Osteocyte (in vitro differentiated cells): ENCODE measurements at regions not wholly inside any gene's neighbourhood (a gene's known extent, or its start where the extent isn't known, plus 50 kb on each side); places are given as distances from the start of the nearest gene placed in this dataset.

Experiments used
- DNase-seq: peaks from one replicate; pipeline ENCODE4 v3.0.0; 2021; ENCODE audit warnings: mixed read lengths; ENCODE audit not compliant: unreplicated experiment; ENCODE audit errors: extremely low spot score
- H3K27ac Mint-ChIP-seq: one replicate; pipeline ENCODE4 v1.8.0; 2021; ENCODE audit warnings: mild to moderate bottlenecking, mixed read lengths; ENCODE audit not compliant: unreplicated experiment
- H3K27me3 Mint-ChIP-seq: one replicate; pipeline ENCODE4 v1.8.0; 2021; ENCODE audit warnings: mixed read lengths; ENCODE audit not compliant: unreplicated experiment
- H3K36me3 Mint-ChIP-seq: one replicate; pipeline ENCODE4 v1.8.0; 2021; ENCODE audit warnings: mixed read lengths; ENCODE audit not compliant: unreplicated experiment
- H3K4me1 Mint-ChIP-seq: one replicate; pipeline ENCODE4 v1.8.0; 2021; ENCODE audit warnings: mixed read lengths; ENCODE audit not compliant: unreplicated experiment
- H3K4me3 Mint-ChIP-seq: one replicate; pipeline ENCODE4 v1.8.0; 2021; ENCODE audit warnings: mild to moderate bottlenecking, moderate library complexity, mixed read lengths; ENCODE audit not compliant: unreplicated experiment
- H3K9me3 Mint-ChIP-seq: one replicate; pipeline ENCODE4 v1.8.0; 2021; ENCODE audit warnings: mixed read lengths; ENCODE audit not compliant: unreplicated experiment
- CTCF ChIP-seq: fragments of 200-600 bp; sonication (generic); IDR thresholded peaks from 2 replicates; pipeline ENCODE4 v1.5.0; 2021; ENCODE audit warnings: antibody characterized with exemption, mild to moderate bottlenecking, moderate library complexity

GRCh38 chr12:105721891-105722290 lies 391.4 kb downstream of the C12orf75 start:
- Mint-ChIP-seq H3K27me3 (peaks cover 2% of the 10 kb centered on the region), H3K9me3 (no peaks in the 10 kb centered on the region), H3K36me3 (no peaks in the 10 kb centered on the region), H3K4me1 (peaks cover 10% of the 10 kb centered on the region), H3K4me3 (no peak overlapping the region), H3K27ac (no peak overlapping the region)
- no peak for TF ChIP-seq CTCF
- DNase-seq = no peak

DNA sequence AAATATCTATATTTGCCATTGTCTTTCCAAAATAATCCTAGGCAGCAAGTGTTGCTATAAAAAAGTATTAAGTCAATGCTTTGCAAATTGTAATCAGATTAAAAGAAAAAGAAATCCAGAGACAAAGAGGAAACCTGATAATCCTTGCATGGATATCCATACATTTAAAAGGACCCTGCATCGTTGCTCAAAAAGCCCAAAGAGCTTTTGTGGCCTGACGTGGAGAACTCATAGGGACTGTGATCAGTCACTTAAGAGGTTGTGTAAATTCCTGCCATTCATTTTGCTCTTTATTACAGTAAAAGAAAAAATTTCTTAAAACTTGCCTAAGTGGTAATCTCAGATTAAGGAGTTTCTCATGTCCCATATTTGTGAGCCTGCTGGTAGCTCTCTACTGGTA lies 392.6 kb downstream of the C12orf75 start:
- Mint-ChIP-seq H3K9me3 (no peaks in the 10 kb centered on the region), H3K27ac (no peak overlapping the region), H3K4me1 (peaks cover 10% of the 10 kb centered on the region), H3K36me3 (no peaks in the 10 kb centered on the region), H3K4me3 (no peak overlapping the region), H3K27me3 (no peaks in the 10 kb centered on the region)
- DNase-seq = no peak
- TF ChIP-seq CTCF = no peak

DNA sequence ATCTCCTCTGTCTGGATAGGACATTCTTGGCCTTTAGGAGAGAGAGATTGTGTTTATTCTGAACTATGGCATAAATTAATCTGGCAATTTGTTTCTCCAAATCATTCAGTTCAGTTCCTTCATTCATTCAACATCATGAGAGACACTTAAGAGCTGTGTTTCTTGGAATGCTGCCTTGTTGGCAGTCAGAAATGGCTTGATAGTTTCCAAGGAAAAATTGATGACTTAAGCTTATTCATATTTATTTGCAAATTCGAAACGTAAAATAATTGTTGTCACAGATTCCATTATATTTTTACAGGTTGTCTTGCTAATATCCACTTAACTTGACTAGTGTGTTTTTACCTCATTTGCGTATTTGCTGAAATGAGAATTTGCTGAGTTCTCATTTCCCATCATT lies 393.0 kb downstream of the C12orf75 start:
- no peaks in the 10 kb centered on the region for H3K9me3 Mint-ChIP-seq
- H3K36me3 Mint-ChIP-seq = no peaks in the 10 kb centered on the region
- no peak overlapping the region for H3K4me3 Mint-ChIP-seq
- no peaks in the 10 kb centered on the region for H3K27me3 Mint-ChIP-seq
- H3K27ac Mint-ChIP-seq = no peak overlapping the region
- DNase-seq = no peak
- no peak for TF ChIP-seq CTCF
- H3K4me1 Mint-ChIP-seq = peaks cover 10% of the 10 kb centered on the region

DNA sequence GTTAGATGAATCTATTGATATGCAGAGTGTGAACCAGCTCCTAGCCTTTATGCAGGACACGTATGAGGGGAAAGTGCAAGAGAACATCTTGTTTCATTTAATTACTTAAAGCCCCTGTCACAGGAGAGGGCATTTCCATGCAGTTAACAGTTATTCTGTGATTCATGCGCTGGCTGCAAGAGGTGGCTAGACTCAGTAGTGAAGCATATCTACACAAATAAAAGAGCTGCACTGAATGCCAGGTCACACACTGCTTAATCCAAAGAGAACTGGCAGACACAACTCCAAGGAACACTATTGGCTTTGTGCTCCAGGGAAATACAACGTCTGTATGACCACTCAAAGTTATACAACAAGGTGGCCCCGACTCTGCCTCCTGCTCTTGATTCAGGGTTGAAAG lies 394.1 kb downstream of the C12orf75 start:
- H3K27ac Mint-ChIP-seq = no peak overlapping the region
- no peak for TF ChIP-seq CTCF
- H3K27me3 Mint-ChIP-seq = no peaks in the 10 kb centered on the region
- H3K9me3 Mint-ChIP-seq = no peaks in the 10 kb centered on the region
- no peak for DNase-seq
- no peaks in the 10 kb centered on the region for H3K36me3 Mint-ChIP-seq
- H3K4me1 Mint-ChIP-seq = peaks cover 10% of the 10 kb centered on the region
- no peak overlapping the region for H3K4me3 Mint-ChIP-seq

GRCh38 chr12:105725054-105725453 lies 394.6 kb downstream of the C12orf75 start:
- no peaks in the 10 kb centered on the region for H3K9me3 Mint-ChIP-seq
- H3K36me3 Mint-ChIP-seq = no peaks in the 10 kb centered on the region
- DNase-seq = no peak
- H3K27me3 Mint-ChIP-seq = no peaks in the 10 kb centered on the region
- TF ChIP-seq CTCF = no peak
- H3K27ac Mint-ChIP-seq = no peak overlapping the region
- H3K4me1 Mint-ChIP-seq = peaks cover 10% of the 10 kb centered on the region
- no peak overlapping the region for H3K4me3 Mint-ChIP-seq
